ENCODE measurements at regions not wholly inside any gene's neighbourhood (a gene's known extent, or its start where the extent isn't known, plus 50 kb on each side); places are given as distances from the start of the nearest gene placed in this dataset.

DNA sequence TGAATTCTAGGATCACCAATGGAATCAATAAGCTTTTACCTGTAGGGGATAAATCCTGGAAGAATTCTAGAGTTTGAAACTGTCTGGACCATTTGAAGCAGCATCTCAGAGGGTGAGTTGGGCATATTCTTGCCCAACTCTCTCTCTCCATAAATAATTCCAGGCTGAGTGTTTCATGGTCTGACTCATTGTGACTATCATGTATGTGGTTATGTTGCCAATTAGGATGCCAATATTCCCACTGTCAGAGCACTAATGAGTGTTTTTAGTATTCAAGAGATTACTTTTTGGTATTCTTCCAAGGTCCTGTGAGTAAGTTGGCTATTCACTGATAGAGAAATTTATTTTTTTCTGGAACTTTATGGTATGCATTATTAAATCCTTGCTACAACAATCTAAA, 456.9 kb downstream of the TOX3 start:
- no peaks in the 10 kb centered on the region for H3K9me3 Mint-ChIP-seq (ENCODE audit: low read depth)
- H3K27ac Mint-ChIP-seq = no peak overlapping the region
- TF ChIP-seq, protein P1, sequence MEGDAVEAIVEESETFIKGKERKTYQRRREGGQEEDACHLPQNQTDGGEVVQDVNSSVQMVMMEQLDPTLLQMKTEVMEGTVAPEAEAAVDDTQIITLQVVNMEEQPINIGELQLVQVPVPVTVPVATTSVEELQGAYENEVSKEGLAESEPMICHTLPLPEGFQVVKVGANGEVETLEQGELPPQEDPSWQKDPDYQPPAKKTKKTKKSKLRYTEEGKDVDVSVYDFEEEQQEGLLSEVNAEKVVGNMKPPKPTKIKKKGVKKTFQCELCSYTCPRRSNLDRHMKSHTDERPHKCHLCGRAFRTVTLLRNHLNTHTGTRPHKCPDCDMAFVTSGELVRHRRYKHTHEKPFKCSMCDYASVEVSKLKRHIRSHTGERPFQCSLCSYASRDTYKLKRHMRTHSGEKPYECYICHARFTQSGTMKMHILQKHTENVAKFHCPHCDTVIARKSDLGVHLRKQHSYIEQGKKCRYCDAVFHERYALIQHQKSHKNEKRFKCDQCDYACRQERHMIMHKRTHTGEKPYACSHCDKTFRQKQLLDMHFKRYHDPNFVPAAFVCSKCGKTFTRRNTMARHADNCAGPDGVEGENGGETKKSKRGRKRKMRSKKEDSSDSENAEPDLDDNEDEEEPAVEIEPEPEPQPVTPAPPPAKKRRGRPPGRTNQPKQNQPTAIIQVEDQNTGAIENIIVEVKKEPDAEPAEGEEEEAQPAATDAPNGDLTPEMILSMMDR (IDR thresholded peaks at IDR 0.05; ENCODE audit: unreplicated experiment) = no peak

GRCh38 chr16:52089476-52089875, 457.5 kb downstream of the TOX3 start:
- no peaks in the 10 kb centered on the region for H3K27me3 Mint-ChIP-seq
- TF ChIP-seq, protein P1 (IDR thresholded peaks at IDR 0.05; ENCODE audit: unreplicated experiment) = no peak
- H3K4me1 Mint-ChIP-seq (ENCODE audit: low read depth) = peaks cover 4% of the 10 kb centered on the region

More for the DNA sequence above, 456.9 kb downstream of the TOX3 start:
- no peak for DNase-seq (ENCODE audit: low spot score, unreplicated experiment)
- H3K4me1 Mint-ChIP-seq (ENCODE audit: low read depth) = peaks cover 4% of the 10 kb centered on the region
- H3K27me3 Mint-ChIP-seq = no peaks in the 10 kb centered on the region
- no peaks in the 10 kb centered on the region for H3K36me3 Mint-ChIP-seq (ENCODE audit: insufficient read depth)
- no peak overlapping the region for H3K4me3 Mint-ChIP-seq (ENCODE audit: low read depth)

DNA sequence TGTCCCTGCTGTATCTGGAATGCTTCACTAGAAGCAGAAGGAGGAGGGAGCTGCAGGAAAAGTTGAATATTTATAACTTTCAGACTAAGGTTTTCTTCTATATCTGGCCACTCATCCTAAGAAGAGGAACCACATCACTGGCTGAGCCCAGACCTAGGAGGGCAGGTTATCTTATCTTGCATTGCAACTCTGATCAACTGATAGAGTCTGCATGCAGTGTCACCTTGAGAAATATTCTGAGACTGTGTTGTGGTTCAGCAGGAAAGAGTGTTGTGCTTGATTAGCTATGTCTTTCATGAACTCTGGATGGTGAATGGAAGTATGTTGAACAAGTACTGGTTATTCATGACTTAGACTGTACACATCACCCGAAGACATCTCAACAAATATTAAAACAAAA, 460.0 kb downstream of the TOX3 start:
- TF ChIP-seq, protein P1 (IDR thresholded peaks at IDR 0.05; ENCODE audit: unreplicated experiment) = no peak
- Mint-ChIP-seq H3K4me1 (ENCODE audit: low read depth) (peaks cover 4% of the 10 kb centered on the region), H3K4me3 (ENCODE audit: low read depth) (no peak overlapping the region), H3K36me3 (ENCODE audit: insufficient read depth) (no peaks in the 10 kb centered on the region), H3K27me3 (no peaks in the 10 kb centered on the region), H3K9me3 (ENCODE audit: low read depth) (no peaks in the 10 kb centered on the region), H3K27ac (no peak overlapping the region)
- DNase-seq (ENCODE audit: low spot score, unreplicated experiment) = no peak

More at GRCh38 chr16:52089476-52089875, 457.5 kb downstream of the TOX3 start:
- no peaks in the 10 kb centered on the region for H3K9me3 Mint-ChIP-seq (ENCODE audit: low read depth)
- H3K36me3 Mint-ChIP-seq (ENCODE audit: insufficient read depth) = no peaks in the 10 kb centered on the region
- DNase-seq (ENCODE audit: low spot score, unreplicated experiment) = no peak
- no peak overlapping the region for H3K27ac Mint-ChIP-seq
- H3K4me3 Mint-ChIP-seq (ENCODE audit: low read depth) = no peak overlapping the region

- TF ChIP-seq, protein P1 (IDR thresholded peaks at IDR 0.05; ENCODE audit: unreplicated experiment) = no peak
- DNase-seq (ENCODE audit: low spot score, unreplicated experiment) = no peak
- Mint-ChIP-seq H3K4me1 (ENCODE audit: low read depth) (peaks cover 11% of the 10 kb centered on the region), H3K27me3 (no peaks in the 10 kb centered on the region), H3K36me3 (ENCODE audit: insufficient read depth) (no peaks in the 10 kb centered on the region), H3K4me3 (ENCODE audit: low read depth) (no peak overlapping the region), H3K27ac (no peak overlapping the region), H3K9me3 (ENCODE audit: low read depth) (no peaks in the 10 kb centered on the region)
These were observed 468.0 kb downstream of the TOX3 start for GRCh38 chr16:52078716-52079655.

DNA sequence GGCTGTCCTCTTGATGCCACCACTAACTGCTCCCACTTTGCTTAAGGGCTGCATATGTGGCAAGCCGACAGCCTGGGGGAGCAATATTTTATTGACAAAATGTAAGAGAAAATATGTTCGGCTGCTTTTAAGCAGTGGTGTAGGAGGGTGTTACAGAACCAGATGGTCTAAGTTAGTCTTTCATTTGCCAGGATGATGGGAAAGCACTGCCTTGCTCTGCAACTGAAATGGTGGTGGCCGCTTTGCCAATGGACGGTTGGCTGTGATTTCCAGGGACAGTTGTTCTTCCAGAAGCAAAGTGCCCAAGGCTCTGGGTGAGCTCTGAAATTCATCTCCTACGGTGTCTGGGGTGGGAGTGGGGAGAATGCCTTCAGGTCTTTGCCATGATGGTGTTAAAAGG, 469.3 kb downstream of the TOX3 start:
- Mint-ChIP-seq H3K27ac (no peak overlapping the region), H3K36me3 (ENCODE audit: insufficient read depth) (no peaks in the 10 kb centered on the region), H3K9me3 (ENCODE audit: low read depth) (no peaks in the 10 kb centered on the region), H3K4me1 (ENCODE audit: low read depth) (peaks cover 11% of the 10 kb centered on the region), H3K4me3 (ENCODE audit: low read depth) (no peak overlapping the region), H3K27me3 (no peaks in the 10 kb centered on the region)
- DNase-seq (ENCODE audit: low spot score, unreplicated experiment) = no peak
- TF ChIP-seq, protein P1 (IDR thresholded peaks at IDR 0.05; ENCODE audit: unreplicated experiment) = no peak
